HG02763 (cell line): ENCODE measurements at regions not wholly inside any gene's neighbourhood (a gene's known extent, or its start where the extent isn't known, plus 50 kb on each side); places are given as distances from the start of the nearest gene placed in this dataset.

Experiments
- ATAC-seq: cut with Tn5 transposase; IDR thresholded peaks from one replicate; pipeline ENCODE4 v1.9.1; 2021; ENCODE audit warnings: mild to moderate bottlenecking, moderate library complexity; ENCODE audit not compliant: unreplicated experiment

GRCh38 chrX:42944381-42944998 lies 166.5 kb upstream of the PPP1R2C start:
- ATAC-seq = no peak

DNA sequence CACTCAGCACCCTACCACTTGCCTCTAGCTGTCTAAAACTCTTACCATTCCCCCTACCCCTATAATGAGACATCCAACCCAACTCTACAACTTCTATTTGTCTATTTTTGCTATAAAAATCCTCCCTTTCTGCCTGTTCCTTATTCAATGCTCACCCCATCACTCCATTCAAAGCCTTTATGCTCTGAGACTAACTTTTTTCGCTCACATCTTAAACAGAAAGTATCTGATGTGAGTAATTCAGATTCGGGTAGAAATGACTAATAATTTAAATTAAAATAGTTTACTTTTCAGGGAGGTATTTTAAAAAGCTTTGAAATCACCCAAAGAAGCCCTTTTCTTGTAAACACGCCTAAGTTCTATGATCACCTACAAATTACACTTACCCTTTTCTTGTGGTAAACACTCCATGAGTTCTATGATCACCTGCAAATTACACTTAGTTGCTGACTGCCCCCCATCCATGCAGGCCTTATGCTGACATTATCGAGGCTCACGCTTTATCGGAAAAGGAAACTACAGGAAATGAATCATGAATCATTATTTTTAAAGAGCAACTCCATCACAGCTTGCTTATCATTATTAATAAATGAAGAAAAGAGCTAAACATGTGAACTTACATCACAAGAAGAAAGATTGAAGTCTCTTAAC lies 168.7 kb upstream of the PPP1R2C start:
- no peak for ATAC-seq

DNA sequence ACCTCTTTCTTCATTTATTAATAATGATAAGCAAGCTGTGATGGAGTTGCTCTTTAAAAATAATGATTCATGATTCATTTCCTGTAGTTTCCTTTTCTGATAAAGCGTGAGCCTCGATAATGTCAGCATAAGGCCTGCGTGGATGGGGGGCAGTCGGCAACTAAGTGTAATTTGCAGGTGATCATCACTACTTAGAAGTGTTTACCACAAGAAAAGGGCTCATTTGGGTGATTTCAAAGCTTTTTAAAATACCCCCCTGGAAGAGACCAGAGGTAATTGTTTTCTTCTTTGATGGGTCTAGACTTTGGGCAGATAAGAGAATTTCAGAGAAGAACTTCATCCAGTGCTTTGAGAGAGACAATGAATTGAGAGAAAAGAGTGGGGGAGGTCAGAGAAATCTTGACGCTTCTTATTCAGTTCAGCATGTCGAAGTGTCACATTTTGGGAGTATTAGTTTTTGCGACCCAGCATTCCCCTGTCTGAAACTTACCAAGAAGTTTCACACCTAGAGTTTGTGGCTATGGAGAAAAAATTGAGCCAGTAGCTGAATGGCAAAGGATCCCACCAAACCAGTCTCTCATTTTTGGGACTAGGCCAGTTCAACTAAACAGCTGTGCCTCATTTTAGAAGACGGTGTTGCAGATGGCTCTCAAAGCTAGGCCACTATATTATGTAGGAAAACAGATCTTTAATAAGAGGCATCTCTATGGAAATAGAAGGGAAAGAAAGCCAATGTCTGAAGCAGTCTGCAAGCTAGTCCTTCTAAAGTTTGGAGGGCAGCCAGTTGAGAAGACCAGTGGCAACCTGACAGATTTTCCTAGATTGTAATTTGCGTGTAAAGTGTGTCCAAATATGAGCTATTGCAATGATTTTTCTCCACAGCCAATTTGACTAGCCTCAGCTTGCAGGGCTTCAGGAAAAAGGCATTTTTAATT lies 171.0 kb upstream of the PPP1R2C start:
- ATAC-seq = no peak

DNA sequence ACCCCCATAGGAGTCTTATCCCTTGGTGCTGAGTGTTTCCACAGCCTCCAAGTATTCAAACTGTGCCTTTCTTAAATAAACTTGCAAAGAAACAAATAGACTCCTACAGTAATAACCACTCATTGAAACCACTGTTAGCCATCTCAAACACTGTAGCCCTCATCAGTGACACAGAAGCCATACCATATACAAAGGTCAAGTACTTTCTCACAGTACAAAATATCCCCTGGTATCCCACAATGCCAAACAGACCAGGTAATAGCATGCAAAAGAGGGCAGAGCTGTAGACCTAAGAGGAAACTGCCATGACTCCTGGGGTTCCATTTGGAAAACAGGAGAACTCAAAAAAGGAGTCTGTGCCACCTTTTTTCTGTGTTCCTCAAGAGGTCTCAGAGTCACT lies 173.8 kb upstream of the PPP1R2C start:
- no peak for ATAC-seq

DNA sequence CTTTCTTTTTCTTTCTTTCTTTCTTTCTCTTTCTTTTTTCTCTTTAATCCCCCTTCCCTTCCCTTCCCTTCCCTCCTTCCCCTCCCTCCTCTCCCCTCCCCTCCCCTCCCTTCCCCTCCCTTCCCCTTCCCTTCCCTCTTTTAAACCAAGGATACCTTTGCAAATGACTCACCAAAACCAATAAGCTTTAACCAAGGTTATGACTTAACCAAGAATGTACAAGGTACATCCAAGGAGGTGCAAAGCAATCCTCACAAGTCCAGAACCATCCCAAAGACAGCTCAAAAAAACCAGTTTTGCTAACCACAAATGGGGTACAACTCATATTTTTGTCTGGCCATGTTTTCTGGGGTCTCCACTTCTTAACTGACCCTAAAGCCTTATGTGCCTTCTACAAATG lies 174.7 kb upstream of the PPP1R2C start:
- ATAC-seq = no peak

DNA sequence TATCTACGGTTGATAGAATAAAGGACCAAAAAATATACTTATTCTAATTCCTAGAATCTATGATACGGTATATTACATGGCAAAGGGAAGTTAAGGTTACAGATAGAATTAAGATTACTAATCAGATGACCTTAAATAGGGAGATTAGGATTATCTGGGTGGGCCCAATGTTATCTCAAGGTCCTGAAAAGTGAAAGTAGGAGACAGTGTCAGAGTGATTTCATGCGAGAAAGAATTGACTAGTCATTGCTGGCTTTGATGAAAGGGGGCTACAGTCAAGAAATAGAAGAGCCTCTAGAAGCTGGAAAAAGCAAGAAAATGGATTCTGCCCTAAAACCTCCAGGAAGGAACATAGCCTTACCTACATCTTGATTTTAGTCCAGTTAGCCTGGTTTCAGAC lies 176.9 kb upstream of the PPP1R2C start:
- ATAC-seq = no peak

- peak; percentile 67 for ATAC-seq
Observed at GRCh38 chrX:42955349-42955748, 177.4 kb upstream of the PPP1R2C start.

- ATAC-seq = no peak
Observed at GRCh38 chrX:42967681-42968300, 189.8 kb upstream of the PPP1R2C start.

- ATAC-seq = no peak
Observed at GRCh38 chrX:42973321-42973720, 195.4 kb upstream of the PPP1R2C start.

- ATAC-seq = no peak
Observed at GRCh38 chrX:42975906-42976305, 197.9 kb upstream of the PPP1R2C start.

GRCh38 chrX:42976746-42977366 lies 198.9 kb upstream of the PPP1R2C start:
- ATAC-seq = no peak

DNA sequence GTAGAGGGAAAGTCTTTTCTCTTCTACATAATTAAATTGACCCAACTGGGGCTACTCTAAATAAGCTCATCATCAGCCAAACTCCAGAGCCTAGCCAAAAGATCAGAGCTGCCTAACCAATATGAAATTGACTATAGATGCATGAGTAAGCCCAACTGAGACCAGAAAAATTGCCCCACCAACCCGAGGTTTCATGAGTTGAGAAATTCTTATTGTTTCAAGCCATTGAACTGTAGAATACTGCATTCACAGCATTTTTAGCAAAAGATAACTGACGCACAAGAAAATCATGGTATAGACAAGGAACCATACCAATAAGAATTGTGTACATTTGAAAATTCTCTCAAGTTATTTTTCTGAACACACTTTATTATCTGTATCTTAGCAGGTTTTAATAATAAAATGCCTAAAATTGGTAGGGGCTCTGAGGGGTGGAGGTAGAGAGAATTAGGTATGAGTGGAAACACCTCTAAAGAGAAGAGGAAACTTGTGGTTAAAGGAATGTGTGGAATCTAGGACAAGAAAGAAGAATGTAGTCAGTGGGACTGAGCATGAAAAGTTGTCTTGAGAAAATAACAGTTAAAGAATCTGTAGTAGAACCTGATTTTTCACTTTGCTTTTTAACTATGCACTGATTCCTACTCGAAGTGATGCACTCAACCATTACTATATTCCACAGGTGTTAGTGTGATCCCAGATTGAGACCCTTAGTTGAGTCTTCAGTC lies 200.9 kb upstream of the PPP1R2C start:
- no peak for ATAC-seq

- ATAC-seq = no peak
Observed at GRCh38 chrX:42988700-42989099, 210.7 kb upstream of the PPP1R2C start.

DNA sequence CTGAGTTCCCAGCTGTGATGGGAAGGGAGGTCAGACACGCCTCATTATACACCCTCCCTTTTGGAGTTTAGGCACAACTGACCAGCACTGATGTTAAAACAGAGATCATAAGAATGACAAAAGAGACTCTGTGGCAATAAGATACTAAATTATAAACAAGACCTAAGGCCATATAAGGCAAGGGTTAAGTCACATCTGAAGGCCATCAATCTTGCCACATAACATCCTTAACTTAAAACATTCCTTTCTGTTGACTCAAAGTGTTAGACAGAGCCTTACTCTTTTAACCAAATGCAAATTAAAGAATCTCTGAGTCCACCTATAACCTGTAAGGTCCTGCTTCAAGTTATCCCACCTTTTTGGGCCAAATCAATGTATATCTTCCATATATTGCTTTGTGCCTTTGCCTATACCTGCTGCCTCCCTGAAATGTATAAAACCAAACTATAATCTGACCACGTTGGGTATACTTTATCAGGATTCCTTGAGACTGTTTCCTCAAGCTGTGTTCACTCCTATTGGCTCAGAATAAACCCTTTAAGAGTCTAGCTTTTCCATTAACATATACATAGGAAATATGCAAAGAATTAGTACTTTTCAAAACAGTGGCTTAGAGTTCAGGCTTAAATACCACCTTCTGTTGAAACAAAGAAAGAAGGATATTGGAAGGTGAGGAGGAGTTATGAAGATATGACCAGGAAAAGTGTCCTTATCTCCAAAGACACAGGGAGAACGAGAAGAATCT lies 214.4 kb upstream of the PPP1R2C start:
- ATAC-seq = no peak

DNA sequence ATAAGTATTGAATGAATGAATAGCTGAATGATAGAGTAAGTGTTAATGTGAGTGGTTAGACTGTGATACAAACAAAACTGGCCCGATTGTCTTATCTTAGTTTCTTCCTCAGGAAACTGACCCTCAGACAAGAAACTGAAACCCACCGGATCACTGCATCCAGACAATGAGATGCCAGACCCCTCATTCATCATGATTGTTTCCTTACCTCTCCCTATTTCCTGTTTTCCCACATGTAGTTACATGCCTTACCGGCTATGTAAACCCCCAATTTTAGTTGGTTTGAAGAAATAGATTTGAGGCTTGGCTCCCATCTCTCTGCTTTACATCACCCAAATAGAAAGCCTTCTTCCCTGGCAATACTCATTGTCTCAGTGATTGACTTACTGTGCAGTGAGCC lies 218.9 kb upstream of the PPP1R2C start:
- no peak for ATAC-seq

DNA sequence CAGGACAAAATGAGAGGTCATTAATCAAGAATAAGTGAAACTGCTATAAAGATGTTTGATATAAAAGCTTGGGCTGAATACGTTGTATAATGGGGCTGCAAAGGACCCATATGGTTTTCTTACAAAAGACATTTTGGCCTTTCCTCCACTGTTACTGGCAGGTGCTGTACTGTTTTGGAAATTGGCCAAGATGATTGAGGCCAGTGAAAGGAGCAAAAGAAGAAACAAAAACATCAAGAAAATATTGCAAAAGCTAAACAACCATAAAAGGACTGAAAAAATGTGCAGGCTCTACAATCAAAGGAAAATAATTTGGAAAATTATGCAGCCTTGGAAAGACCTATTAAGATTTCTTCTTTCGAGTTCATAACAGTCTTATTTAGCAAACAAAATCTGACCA lies 222.2 kb upstream of the PPP1R2C start:
- ATAC-seq = no peak

DNA sequence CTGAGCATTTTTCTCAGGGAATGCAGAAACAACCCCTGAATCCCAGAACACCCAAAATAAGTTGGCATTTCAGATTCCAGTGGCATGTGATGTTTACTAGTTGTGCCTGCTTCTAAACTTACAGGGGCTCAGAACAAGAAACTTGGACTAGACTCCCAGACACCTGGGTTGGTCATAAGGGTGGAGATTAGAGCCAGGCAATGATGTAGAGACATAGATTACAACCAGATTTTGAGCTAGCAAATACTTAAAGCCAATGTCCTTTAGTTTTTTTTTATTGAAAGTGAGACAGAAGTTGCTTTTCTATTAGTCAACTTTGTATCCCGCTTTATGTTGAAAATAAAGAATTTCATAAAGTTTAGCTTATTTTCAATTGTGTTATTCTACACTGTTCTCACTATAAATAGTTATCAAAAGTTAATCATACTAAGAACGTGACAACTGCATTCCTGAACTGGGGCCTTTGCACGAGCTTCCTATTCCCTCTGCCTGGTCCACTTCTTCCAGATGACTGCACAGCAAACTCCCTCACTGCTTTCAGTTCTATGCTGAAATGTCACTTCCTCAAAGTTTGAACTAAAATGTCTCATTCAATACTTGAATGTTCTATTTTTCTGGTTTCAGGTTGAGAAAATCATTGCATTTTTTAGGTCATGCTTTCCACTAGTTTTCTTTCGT lies 224.7 kb upstream of the PPP1R2C start:
- ATAC-seq = peak; percentile 68

DNA sequence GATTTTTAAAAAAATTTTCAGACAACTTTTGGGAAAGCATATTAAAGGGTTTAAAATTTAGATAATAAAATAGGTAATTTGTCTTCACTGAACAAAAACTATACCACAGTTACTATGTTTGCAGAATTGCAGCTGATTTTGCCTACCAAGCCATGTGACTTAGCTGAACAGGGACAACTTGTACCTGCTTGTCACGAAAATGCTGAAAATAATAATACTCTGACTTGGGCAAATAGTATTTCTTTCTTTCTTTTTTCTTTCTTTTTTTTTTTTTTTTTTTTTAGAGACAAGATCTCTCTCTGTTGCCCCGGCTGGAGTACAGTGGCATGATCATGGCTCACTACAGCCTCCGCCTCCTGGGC lies 225.2 kb upstream of the PPP1R2C start:
- peak; percentile 37 for ATAC-seq

GRCh38 chrX:43003939-43004338 lies 226.0 kb upstream of the PPP1R2C start:
- no peak for ATAC-seq
